CD14-positive monocyte (primary cell): ENCODE measurements at regions not wholly inside any gene's neighbourhood (a gene's known extent, or its start where the extent isn't known, plus 50 kb on each side); places are given as distances from the start of the nearest gene placed in this dataset.

Experiments used
- DNase-seq, 3 donors: peaks; one replicate each; pipeline ENCODE4 v3.0.0-alpha.2; 2011 to 2022
- H2AFZ ChIP-seq: 2 replicates; pipeline ENCODE4 v1.6.0; 2012; ENCODE audit warnings: mild to moderate bottlenecking, low read depth, low read length, inconsistent platforms; ENCODE audit not compliant: insufficient read depth, poor library complexity, severe bottlenecking
- H3K27ac ChIP-seq, 2 donors: 1 replicate in 1 of 2; 2 replicates in 1 of 2; pipeline ENCODE4 v1.5.1; 2012 to 2013; ENCODE audit warnings: low read length in 2 of 2, control low read depth in 1 of 2, inconsistent platforms in 1 of 2, low read depth in 1 of 2, mild to moderate bottlenecking in 1 of 2
- H3K27me3 ChIP-seq, 2 donors: one replicate each; pipeline versions ENCODE4 v1.6.0 to v1.6.1; 2011 to 2013; ENCODE audit warnings: low read length in 2 of 2; ENCODE audit not compliant: control insufficient read depth in 2 of 2, insufficient read depth in 2 of 2
- H3K36me3 ChIP-seq, 2 donors: replicated peaks in 1 of 2; 1 replicate in 1 of 2; 2 replicates in 1 of 2; pipeline versions ENCODE4 v1.5.1 to v1.6.1; 2012 to 2013; ENCODE audit warnings: low read length in 2 of 2, control low read depth in 1 of 2, inconsistent platforms in 1 of 2, mild to moderate bottlenecking in 1 of 2; ENCODE audit not compliant: insufficient read depth in 2 of 2, control insufficient read depth in 1 of 2
- H3K4me1 ChIP-seq, 2 donors: 1 replicate in 1 of 2; 2 replicates in 1 of 2; pipeline versions ENCODE4 v1.5.1 to v1.6.1; 2012 to 2013; ENCODE audit warnings: low read length in 2 of 2, control low read depth in 1 of 2, inconsistent platforms in 1 of 2, mild to moderate bottlenecking in 1 of 2, moderate library complexity in 1 of 2; ENCODE audit not compliant: insufficient read depth in 2 of 2, control insufficient read depth in 1 of 2
- H3K4me2 ChIP-seq: replicated peaks from 2 replicates; pipeline ENCODE3; 2012; ENCODE audit warnings: low read length, moderate library complexity, mild to moderate bottlenecking; ENCODE audit not compliant: poor library complexity, severe bottlenecking; ENCODE audit errors: extremely low read depth
- H3K4me3 ChIP-seq, 3 experiments: fragments of 200-600 bp in 1 of 3; sonication (generic) in 1 of 3; replicated peaks in 1 of 3; 1 replicate in 2 of 3; 2 replicates in 1 of 3; pipeline ENCODE4 v1.5.1; 2011 to 2013; ENCODE audit warnings: low read length in 3 of 3, mild to moderate bottlenecking in 3 of 3, control low read depth in 2 of 3, low read depth in 2 of 3, inconsistent platforms in 1 of 3, moderate library complexity in 1 of 3
- H3K79me2 ChIP-seq: 2 replicates; pipeline ENCODE4 v1.6.0; 2012; ENCODE audit warnings: mild to moderate bottlenecking, control low read depth, inconsistent platforms, low read length, moderate library complexity; ENCODE audit not compliant: insufficient read depth
- H3K9ac ChIP-seq: 2 replicates; pipeline ENCODE4 v1.6.0; 2017; ENCODE audit warnings: low read length, mild to moderate bottlenecking; ENCODE audit not compliant: insufficient read depth, poor library complexity, severe bottlenecking
- H3K9me3 ChIP-seq, 2 donors: replicated peaks in 1 of 2; 1 replicate in 1 of 2; 2 replicates in 1 of 2; pipeline versions ENCODE4 v1.5.1 to v1.6.1; 2012 to 2013; ENCODE audit warnings: low read length in 2 of 2, control low read depth in 1 of 2; ENCODE audit not compliant: control insufficient read depth in 1 of 2, insufficient read depth in 1 of 2
- H4K20me1 ChIP-seq: 2 replicates; pipeline ENCODE4 v1.6.0; 2012; ENCODE audit warnings: mild to moderate bottlenecking, low read length, control low read depth, moderate library complexity; ENCODE audit not compliant: insufficient read depth
- H3K27ac Mint-ChIP-seq, 7 donors: one replicate each; pipeline ENCODE4 v1.8.0; 2020; ENCODE audit warnings: mild to moderate bottlenecking in 7 of 7, mixed read lengths in 7 of 7, moderate library complexity in 6 of 7, inconsistent platforms in 2 of 7
- H3K27me3 Mint-ChIP-seq, 3 donors: one replicate each; pipeline ENCODE4 v1.8.0; 2021 to 2022; ENCODE audit warnings: low read depth in 3 of 3, mild to moderate bottlenecking in 3 of 3, mixed read lengths in 3 of 3, moderate library complexity in 3 of 3, inconsistent platforms in 1 of 3
- H3K36me3 Mint-ChIP-seq, 2 donors: one replicate each; pipeline ENCODE4 v1.8.0; 2020; ENCODE audit warnings: mixed read lengths in 2 of 2, inconsistent platforms in 1 of 2, mild to moderate bottlenecking in 1 of 2
- H3K4me1 Mint-ChIP-seq: one replicate; pipeline ENCODE4 v1.8.0; 2020; ENCODE audit warnings: mild to moderate bottlenecking, mixed read lengths
- H3K4me3 Mint-ChIP-seq, 2 donors: one replicate each; pipeline ENCODE4 v1.8.0; 2020; ENCODE audit warnings: mild to moderate bottlenecking in 2 of 2, mixed read lengths in 2 of 2, moderate library complexity in 1 of 2
- H3K9me3 Mint-ChIP-seq, 7 donors: one replicate each; pipeline ENCODE4 v1.8.0; 2020 to 2022; ENCODE audit warnings: mixed read lengths in 7 of 7, mild to moderate bottlenecking in 6 of 7, moderate library complexity in 6 of 7, inconsistent platforms in 2 of 7
- WGBS: methylation state at CpG from one replicate; pipeline ENCODE4 v1.1.5; 2013; ENCODE audit warnings: missing lambda C conversion rate; ENCODE audit not compliant: insufficient coverage; 5-methylcytosine and 5-hydroxymethylcytosine counted together
- intact Hi-C, 2 donors: fragments of 100-400 bp; cut with micrococcal nuclease; formaldehyde crosslinking; loops; one replicate each; pipeline versions ENCODE4 v1.15.0 to v1.15.1; 2023
- TF ChIP-seq, protein P1 (sequence below): fragments of 200-600 bp; IDR thresholded peaks from one replicate; pipeline ENCODE4 v1.8.0; 2022; ENCODE audit warnings: antibody characterized with exemption, mild to moderate bottlenecking

DNA sequence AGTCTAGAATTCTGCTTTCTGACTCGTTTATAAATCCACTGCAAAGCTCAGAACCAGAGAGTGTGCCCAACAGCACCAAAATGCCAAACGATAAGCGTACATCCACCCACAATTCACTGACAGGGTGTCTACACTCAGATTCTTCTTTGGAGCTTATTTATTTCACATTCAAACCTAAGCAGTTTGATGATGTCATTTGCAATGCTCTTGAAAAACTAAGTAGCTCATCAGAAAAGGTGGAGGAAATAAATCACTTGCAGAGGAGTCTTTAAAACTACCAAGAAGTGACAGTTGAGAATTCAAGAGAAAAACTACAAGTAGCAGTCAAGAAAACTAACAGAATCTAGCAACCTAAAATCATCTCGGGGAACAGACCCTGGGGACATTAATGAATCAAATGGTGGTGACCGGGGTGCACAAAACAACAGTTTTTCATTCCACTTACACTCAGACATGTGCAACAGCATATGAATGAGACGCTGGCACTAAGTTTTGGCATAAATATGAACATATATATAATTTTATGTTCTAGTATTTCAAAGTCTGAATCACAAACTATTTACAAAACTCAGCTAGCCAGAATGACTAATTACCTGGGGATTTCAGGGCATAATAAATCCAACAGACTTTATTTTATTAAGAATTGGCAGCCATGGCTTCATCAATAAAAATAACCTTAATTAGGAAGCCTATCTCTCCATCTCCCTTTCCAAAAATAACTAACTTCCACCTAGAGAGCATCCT, 119.4 kb downstream of the SIPA1L2 start:
- Histone ChIP-seq H3K79me2 (no peaks in the 10 kb centered on the region), H3K27ac (no peak overlapping the region), H3K9ac (no peak overlapping the region), H3K4me2 (no peak overlapping the region), H3K36me3 (peaks cover 0 to 18% of the 10 kb centered on the region in 2 donors), H3K27me3 (no peaks in the 10 kb centered on the region), H4K20me1 (no peaks in the 10 kb centered on the region), H3K4me3 (no peak overlapping the region), H2AFZ (no peak overlapping the region), H3K4me1 (peaks cover 0 to 6% of the 10 kb centered on the region in 2 donors), H3K9me3 (no peaks in the 10 kb centered on the region)
- 77% methylated on average over 3 of the region's 6 CpGs for WGBS
- Mint-ChIP-seq H3K27me3 (no peaks in the 10 kb centered on the region), H3K36me3 (peaks cover 12 to 19% of the 10 kb centered on the region in 2 donors), H3K4me1 (peaks cover 30% of the 10 kb centered on the region), H3K9me3 (peaks cover 0 to 2% (median 0%) of the 10 kb centered on the region in 7 donors), H3K27ac (peak overlapping the region in 1 of 7 donors; percentile 57), H3K4me3 (no peak overlapping the region)
- TF ChIP-seq, protein P1, sequence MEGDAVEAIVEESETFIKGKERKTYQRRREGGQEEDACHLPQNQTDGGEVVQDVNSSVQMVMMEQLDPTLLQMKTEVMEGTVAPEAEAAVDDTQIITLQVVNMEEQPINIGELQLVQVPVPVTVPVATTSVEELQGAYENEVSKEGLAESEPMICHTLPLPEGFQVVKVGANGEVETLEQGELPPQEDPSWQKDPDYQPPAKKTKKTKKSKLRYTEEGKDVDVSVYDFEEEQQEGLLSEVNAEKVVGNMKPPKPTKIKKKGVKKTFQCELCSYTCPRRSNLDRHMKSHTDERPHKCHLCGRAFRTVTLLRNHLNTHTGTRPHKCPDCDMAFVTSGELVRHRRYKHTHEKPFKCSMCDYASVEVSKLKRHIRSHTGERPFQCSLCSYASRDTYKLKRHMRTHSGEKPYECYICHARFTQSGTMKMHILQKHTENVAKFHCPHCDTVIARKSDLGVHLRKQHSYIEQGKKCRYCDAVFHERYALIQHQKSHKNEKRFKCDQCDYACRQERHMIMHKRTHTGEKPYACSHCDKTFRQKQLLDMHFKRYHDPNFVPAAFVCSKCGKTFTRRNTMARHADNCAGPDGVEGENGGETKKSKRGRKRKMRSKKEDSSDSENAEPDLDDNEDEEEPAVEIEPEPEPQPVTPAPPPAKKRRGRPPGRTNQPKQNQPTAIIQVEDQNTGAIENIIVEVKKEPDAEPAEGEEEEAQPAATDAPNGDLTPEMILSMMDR: no peak
- intact Hi-C loops: no loop called here
- DNase-seq: no peak

DNA sequence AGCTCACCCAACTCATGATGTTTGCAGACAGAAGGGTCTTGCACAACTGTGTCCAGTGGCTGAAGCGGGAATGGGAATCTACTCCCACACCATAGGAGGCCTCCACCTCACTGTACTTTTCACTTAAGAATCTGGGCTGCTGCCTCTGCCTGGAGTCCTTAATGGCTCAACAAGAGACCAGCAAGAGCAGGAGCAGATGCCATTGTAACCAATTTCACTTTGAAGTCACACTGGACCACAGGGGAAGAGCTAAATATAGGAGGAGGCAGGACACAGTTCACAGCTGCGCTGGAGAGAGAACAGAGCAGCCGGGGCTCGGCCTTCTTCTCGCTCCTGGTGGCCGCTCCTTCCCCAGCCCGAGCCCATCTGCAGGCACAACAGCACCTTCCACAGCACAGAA, 120.4 kb downstream of the SIPA1L2 start:
- H3K36me3 Mint-ChIP-seq: peaks cover 6 to 12% of the 10 kb centered on the region in 2 donors
- H3K27ac Mint-ChIP-seq: no peak overlapping the region
- H3K27me3 ChIP-seq: no peaks in the 10 kb centered on the region
- no peaks in the 10 kb centered on the region for H3K79me2 ChIP-seq
- no peak overlapping the region for H3K4me3 Mint-ChIP-seq
- H3K27ac ChIP-seq: no peak overlapping the region
- no peak overlapping the region for H3K4me3 ChIP-seq
- H3K9me3 Mint-ChIP-seq: peaks cover 0 to 1% (median 0%) of the 10 kb centered on the region in 7 donors
- H3K36me3 ChIP-seq: peaks cover 0 to 12% of the 10 kb centered on the region in 2 donors
- no peak overlapping the region for H3K4me2 ChIP-seq
- no peak overlapping the region for H2AFZ ChIP-seq
- H3K27me3 Mint-ChIP-seq: no peaks in the 10 kb centered on the region
- no peaks in the 10 kb centered on the region for H3K9me3 ChIP-seq
- peaks cover 30% of the 10 kb centered on the region for H3K4me1 Mint-ChIP-seq
- no peaks in the 10 kb centered on the region for H4K20me1 ChIP-seq
- WGBS: 94% methylated on average over 6 of the region's 7 CpGs
- TF ChIP-seq, protein P1: no peak
- no peak overlapping the region for H3K9ac ChIP-seq
- intact Hi-C loops: no loop called here
- DNase-seq: no peak
- peaks cover 0 to 6% of the 10 kb centered on the region in 2 donors for H3K4me1 ChIP-seq
